ENCODE measurements at regions not wholly inside any gene's neighbourhood (a gene's known extent, or its start where the extent isn't known, plus 50 kb on each side); places are given as distances from the start of the nearest gene placed in this dataset.
"Not testable (repeated sequence)": the region's sequence is repeated elsewhere in the genome, so short reads cannot be mapped to it uniquely, and the experiment has no call there.

DNA sequence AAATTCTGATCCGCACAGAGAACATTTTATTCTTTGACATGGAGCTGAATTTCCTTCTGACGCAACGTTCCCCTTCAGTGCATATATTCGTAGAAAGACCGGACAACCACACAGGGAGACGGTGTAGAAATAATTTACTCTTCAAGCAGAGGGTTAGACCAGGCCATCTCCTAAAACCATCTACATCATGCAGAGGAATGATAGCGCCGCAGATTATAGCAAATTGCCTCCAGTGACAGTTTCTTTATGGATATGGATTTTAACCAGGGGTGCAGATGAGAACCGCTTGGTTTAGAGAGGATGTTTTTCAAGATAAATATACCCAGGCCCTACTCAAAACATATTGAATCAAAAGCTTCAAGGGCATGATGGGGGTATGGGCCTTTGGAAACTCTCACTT lies 759.3 kb upstream of the AUTS2 start:
- H3K36me3 ChIP-seq, result no peaks in the 10 kb centered on the region
- DNase-seq (ENCODE audit: low spot score in 2 of 2), result no peak
- no peak overlapping the region for H3K4me3 ChIP-seq
- H3K9me3 ChIP-seq, result no peaks in the 10 kb centered on the region
- no peak for TF ChIP-seq EP300 (IDR thresholded peaks at IDR 0.05)
- TF ChIP-seq CTCF (IDR thresholded peaks at IDR 0.05), result no peak
- no peak for TF ChIP-seq POLR2AphosphoS5 (IDR thresholded peaks at IDR 0.05)
- no peak for TF ChIP-seq POLR2A (IDR thresholded peaks at IDR 0.05)
- H3K4me1 ChIP-seq, result no peaks in the 10 kb centered on the region
- 95% methylated on average over 9 of the region's 9 CpGs for WGBS
- H3K27me3 ChIP-seq, result no peaks in the 10 kb centered on the region
- H3K27ac ChIP-seq, result no peak overlapping the region

GRCh38 chr7:68840991-68841390 lies 757.3 kb upstream of the AUTS2 start:
- no peak for DNase-seq (ENCODE audit: low spot score in 2 of 2)
- H3K27ac ChIP-seq, result no peak overlapping the region

GRCh38 chr7:68843985-68844384 lies 754.3 kb upstream of the AUTS2 start:
- H3K4me3 ChIP-seq; H3K27me3 ChIP-seq; DNase-seq (ENCODE audit: low spot score in 2 of 2); H3K27ac ChIP-seq; H3K4me1 ChIP-seq; H3K9me3 ChIP-seq; H3K36me3 ChIP-seq: not testable (repeated sequence)
- 96% methylated on average over 6 of the region's 6 CpGs for WGBS

More at GRCh38 chr7:68840991-68841390, 757.3 kb upstream of the AUTS2 start:
- Histone ChIP-seq H3K36me3 (no peaks in the 10 kb centered on the region), H3K4me3 (no peak overlapping the region), H3K4me1 (no peaks in the 10 kb centered on the region), H3K27me3 (no peaks in the 10 kb centered on the region), H3K9me3 (no peaks in the 10 kb centered on the region)
- TF ChIP-seq POLR2AphosphoS5 (IDR thresholded peaks at IDR 0.05), result no peak
- no peak for TF ChIP-seq CTCF (IDR thresholded peaks at IDR 0.05)
- TF ChIP-seq EP300 (IDR thresholded peaks at IDR 0.05), result no peak
- TF ChIP-seq POLR2A (IDR thresholded peaks at IDR 0.05), result no peak
- WGBS, result 50% methylated on average over 9 of the region's 9 CpGs

- 81% methylated on average over 13 of the region's 13 CpGs for WGBS
- TF ChIP-seq CTCF (IDR thresholded peaks at IDR 0.05) (no peak), POLR2A (IDR thresholded peaks at IDR 0.05) (no peak), EP300 (IDR thresholded peaks at IDR 0.05) (no peak), POLR2AphosphoS5 (IDR thresholded peaks at IDR 0.05) (no peak)
- H3K4me3 ChIP-seq, result no peak overlapping the region
Measured at GRCh38 chr7:68846811-68847325, 751.4 kb upstream of the AUTS2 start.

DNA sequence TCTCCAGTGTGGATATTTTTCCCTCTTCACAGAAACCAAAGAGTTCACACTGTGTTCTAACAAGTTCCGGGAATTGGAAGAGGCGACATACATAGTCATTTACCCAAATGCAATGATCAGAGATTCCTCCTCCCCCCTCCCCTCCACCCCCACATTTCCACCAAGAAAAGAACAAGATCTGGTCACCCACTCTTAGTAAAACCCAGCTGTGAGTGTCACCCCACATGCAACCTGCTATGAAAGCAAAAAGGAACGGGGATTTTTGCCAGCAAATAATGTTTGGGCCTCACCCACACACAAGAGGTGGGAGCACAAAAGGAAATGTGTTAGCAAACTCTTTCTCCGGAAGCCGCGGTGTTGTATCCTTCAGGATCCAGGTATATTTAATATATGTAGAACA lies 745.0 kb upstream of the AUTS2 start:
- no peak overlapping the region for H3K27ac ChIP-seq
- no peak overlapping the region for H3K4me3 ChIP-seq
- WGBS, result 73% methylated on average over 6 of the region's 6 CpGs
- no peaks in the 10 kb centered on the region for H3K27me3 ChIP-seq
- no peaks in the 10 kb centered on the region for H3K36me3 ChIP-seq
- H3K4me1 ChIP-seq, result no peaks in the 10 kb centered on the region
- no peaks in the 10 kb centered on the region for H3K9me3 ChIP-seq
- TF ChIP-seq CTCF (IDR thresholded peaks at IDR 0.05), result no peak
- TF ChIP-seq POLR2AphosphoS5 (IDR thresholded peaks at IDR 0.05), result no peak
- no peak for TF ChIP-seq EP300 (IDR thresholded peaks at IDR 0.05)
- TF ChIP-seq POLR2A (IDR thresholded peaks at IDR 0.05), result no peak
- DNase-seq (ENCODE audit: low spot score in 2 of 2), result no peak

More at GRCh38 chr7:68846811-68847325, 751.4 kb upstream of the AUTS2 start:
- Histone ChIP-seq H3K27ac (no peak overlapping the region), H3K9me3 (no peaks in the 10 kb centered on the region), H3K36me3 (no peaks in the 10 kb centered on the region), H3K4me1 (no peaks in the 10 kb centered on the region), H3K27me3 (no peaks in the 10 kb centered on the region)
- DNase-seq (ENCODE audit: low spot score in 2 of 2), result no peak

DNA sequence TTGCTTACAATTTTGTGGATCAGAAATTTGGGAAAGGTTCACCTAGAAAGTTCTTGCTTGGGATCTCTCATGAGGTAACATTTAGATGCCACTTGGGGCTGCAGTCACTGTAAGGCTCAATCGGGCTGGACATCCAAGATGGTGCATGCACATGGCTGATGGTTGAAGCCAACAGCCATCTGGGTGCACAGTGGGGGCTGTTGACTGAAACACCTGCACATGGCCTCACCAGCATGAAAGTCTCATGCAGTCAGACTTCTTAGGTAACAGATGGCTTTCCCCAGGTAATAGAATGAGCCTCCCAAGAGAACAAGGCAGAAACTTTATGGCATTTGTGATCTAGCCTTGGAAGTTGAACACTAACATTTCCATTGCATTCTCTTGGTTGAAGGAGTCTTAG lies 740.7 kb upstream of the AUTS2 start:
- Histone ChIP-seq H3K4me1 (no peaks in the 10 kb centered on the region), H3K36me3 (no peaks in the 10 kb centered on the region), H3K27me3 (no peaks in the 10 kb centered on the region), H3K9me3 (no peaks in the 10 kb centered on the region), H3K27ac (no peak overlapping the region), H3K4me3 (no peak overlapping the region)
- TF ChIP-seq POLR2A (IDR thresholded peaks at IDR 0.05) (no peak), POLR2AphosphoS5 (IDR thresholded peaks at IDR 0.05) (no peak), CTCF (IDR thresholded peaks at IDR 0.05) (no peak), EP300 (IDR thresholded peaks at IDR 0.05) (no peak)
- 86% methylated on average over 1 of the region's 1 CpG for WGBS
- no peak for DNase-seq (ENCODE audit: low spot score in 2 of 2)
